ENCODE measurements at regions not wholly inside any gene's neighbourhood (a gene's known extent, or its start where the extent isn't known, plus 50 kb on each side); places are given as distances from the start of the nearest gene placed in this dataset.

GRCh38 chr10:60461688-60462087 lies 72.0 kb upstream of the ANK3 start:
- no peak for DNase-seq

GRCh38 chr10:60459701-60460457 lies 70.2 kb upstream of the ANK3 start:
- no peak for DNase-seq

GRCh38 chr10:60456053-60456452 lies 66.4 kb upstream of the ANK3 start:
- DNase-seq = no peak

- DNase-seq = no peak
Observed at GRCh38 chr10:60454336-60454735, 64.7 kb upstream of the ANK3 start.

GRCh38 chr10:60453036-60453435 lies 63.4 kb upstream of the ANK3 start:
- no peak for DNase-seq

GRCh38 chr10:60450291-60450690 lies 60.6 kb upstream of the ANK3 start:
- DNase-seq = no peak

- no peak for DNase-seq
Observed at GRCh38 chr10:60448246-60448645, 58.6 kb upstream of the ANK3 start.

- DNase-seq = no peak
Observed at GRCh38 chr10:60446851-60447250, 57.2 kb upstream of the ANK3 start.

- DNase-seq = no peak
Observed at GRCh38 chr10:60446070-60446833, 56.6 kb upstream of the ANK3 start.

GRCh38 chr10:60444494-60445064 lies 54.9 kb upstream of the ANK3 start:
- DNase-seq = no peak

- DNase-seq = no peak
Observed at GRCh38 chr10:60443346-60443745, 53.7 kb upstream of the ANK3 start.

GRCh38 chr10:60441515-60441914 lies 51.8 kb upstream of the ANK3 start:
- DNase-seq = no peak

GRCh38 chr10:60439641-60440040 lies 50.0 kb upstream of the ANK3 start:
- no peak for DNase-seq

All from CD4-positive, alpha-beta T cell treated with Interleukin-15 for 1 hour (primary cell).